Stimulated activated CD4-positive, alpha-beta T cell treated with anti-CD3 and anti-CD28 coated beads, Interleukin-1b, Interleukin-23, amount 100 ng/mL, for 4 hours (primary cell): ENCODE measurements at regions not wholly inside any gene's neighbourhood (a gene's known extent, or its start where the extent isn't known, plus 50 kb on each side); places are given as distances from the start of the nearest gene placed in this dataset.
"Not testable (repeated sequence)": the region's sequence is repeated elsewhere in the genome, so short reads cannot be mapped to it uniquely, and the experiment has no call there.

Experiments used
- DNase-seq, 2 donors: peaks; one replicate each; pipeline ENCODE4 v3.0.0-alpha.2; 2020; ENCODE audit warnings: low read depth in 2 of 2

GRCh38 chr2:194985258-194985657 is 671.8 kb upstream of the SLC39A10 start:
- DNase-seq: no peak

- DNase-seq: no peak
These were observed 694.8 kb upstream of the SLC39A10 start for GRCh38 chr2:194962254-194962653.

- no peak for DNase-seq
These were observed 702.8 kb upstream of the SLC39A10 start for GRCh38 chr2:194954218-194954617.

- DNase-seq: no peak
These were observed 710.2 kb upstream of the SLC39A10 start for GRCh38 chr2:194946826-194947225.

GRCh38 chr2:194938066-194938465 is 719.0 kb upstream of the SLC39A10 start:
- DNase-seq: no peak

- no peak for DNase-seq
These were observed 729.5 kb upstream of the SLC39A10 start for GRCh38 chr2:194927489-194927888.

- DNase-seq: no peak
These were observed 730.2 kb upstream of the SLC39A10 start for GRCh38 chr2:194926873-194927272.

GRCh38 chr2:194925742-194926141 is 731.3 kb upstream of the SLC39A10 start:
- no peak for DNase-seq

GRCh38 chr2:194917519-194917918 is 739.5 kb upstream of the SLC39A10 start:
- DNase-seq: no peak

GRCh38 chr2:194915485-194915884 is 741.5 kb upstream of the SLC39A10 start:
- no peak for DNase-seq

GRCh38 chr2:194907569-194907968 is 749.5 kb upstream of the SLC39A10 start:
- no peak for DNase-seq

GRCh38 chr2:194896871-194897270 is 760.2 kb upstream of the SLC39A10 start:
- DNase-seq: no peak

GRCh38 chr2:194883711-194884110 is 773.3 kb upstream of the SLC39A10 start:
- no peak for DNase-seq

GRCh38 chr2:194870974-194871535 is 786.0 kb upstream of the SLC39A10 start:
- no peak for DNase-seq

GRCh38 chr2:194867328-194867727 is 789.7 kb upstream of the SLC39A10 start:
- no peak for DNase-seq

- DNase-seq: no peak
These were observed 802.1 kb upstream of the SLC39A10 start for GRCh38 chr2:194854941-194855340.

GRCh38 chr2:194842871-194843270 is 814.2 kb upstream of the SLC39A10 start:
- DNase-seq: no peak

GRCh38 chr2:194834371-194834770 is 822.7 kb upstream of the SLC39A10 start:
- DNase-seq: not testable (repeated sequence)

GRCh38 chr2:194826241-194826640 is 830.8 kb upstream of the SLC39A10 start:
- DNase-seq: no peak

- DNase-seq: no peak
These were observed 832.6 kb upstream of the SLC39A10 start for GRCh38 chr2:194824450-194824849.

GRCh38 chr2:194822657-194823056 is 834.4 kb upstream of the SLC39A10 start:
- no peak for DNase-seq

- no peak for DNase-seq
These were observed 834.9 kb upstream of the SLC39A10 start for GRCh38 chr2:194822097-194822496.

- DNase-seq: no peak
These were observed 837.7 kb upstream of the SLC39A10 start for GRCh38 chr2:194819367-194819766.

- DNase-seq: no peak
These were observed 841.6 kb upstream of the SLC39A10 start for GRCh38 chr2:194815475-194815874.
